Body of pancreas (tissue), 4 donors: ENCODE measurements at regions not wholly inside any gene's neighbourhood (a gene's known extent, or its start where the extent isn't known, plus 50 kb on each side); places are given as distances from the start of the nearest gene placed in this dataset.

Source experiments
- POLR2A ChIP-seq, 3 donors: fragments of 450-650 bp; IDR thresholded peaks; one replicate each; pipeline ENCODE4 v1.6.1; 2016; ENCODE audit warnings: antibody characterized with exemption in 3 of 3, mild to moderate bottlenecking in 2 of 3
- TF ChIP-seq, protein P1 (sequence below), 7 experiments: fragments of 450-650 bp in 4 of 7; fragments of 200-600 bp in 3 of 7; sonication (generic) in 3 of 7; IDR thresholded peaks; one replicate each; pipeline ENCODE4 v1.5.1; 2016 to 2019; ENCODE audit warnings: antibody characterized with exemption in 7 of 7

GRCh38 chr6:67331304-67331703 lies 1303.8 kb upstream of the ADGRB3 start:
- TF ChIP-seq, protein P1, sequence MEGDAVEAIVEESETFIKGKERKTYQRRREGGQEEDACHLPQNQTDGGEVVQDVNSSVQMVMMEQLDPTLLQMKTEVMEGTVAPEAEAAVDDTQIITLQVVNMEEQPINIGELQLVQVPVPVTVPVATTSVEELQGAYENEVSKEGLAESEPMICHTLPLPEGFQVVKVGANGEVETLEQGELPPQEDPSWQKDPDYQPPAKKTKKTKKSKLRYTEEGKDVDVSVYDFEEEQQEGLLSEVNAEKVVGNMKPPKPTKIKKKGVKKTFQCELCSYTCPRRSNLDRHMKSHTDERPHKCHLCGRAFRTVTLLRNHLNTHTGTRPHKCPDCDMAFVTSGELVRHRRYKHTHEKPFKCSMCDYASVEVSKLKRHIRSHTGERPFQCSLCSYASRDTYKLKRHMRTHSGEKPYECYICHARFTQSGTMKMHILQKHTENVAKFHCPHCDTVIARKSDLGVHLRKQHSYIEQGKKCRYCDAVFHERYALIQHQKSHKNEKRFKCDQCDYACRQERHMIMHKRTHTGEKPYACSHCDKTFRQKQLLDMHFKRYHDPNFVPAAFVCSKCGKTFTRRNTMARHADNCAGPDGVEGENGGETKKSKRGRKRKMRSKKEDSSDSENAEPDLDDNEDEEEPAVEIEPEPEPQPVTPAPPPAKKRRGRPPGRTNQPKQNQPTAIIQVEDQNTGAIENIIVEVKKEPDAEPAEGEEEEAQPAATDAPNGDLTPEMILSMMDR (IDR thresholded peaks at IDR 0.05), result no peak
- TF ChIP-seq POLR2A (IDR thresholded peaks at IDR 0.05), result no peak
